ENCODE measurements at regions not wholly inside any gene's neighbourhood (a gene's known extent, or its start where the extent isn't known, plus 50 kb on each side); places are given as distances from the start of the nearest gene placed in this dataset.

GRCh38 chr13:78193846-78194245 is 275.2 kb upstream of the EDNRB start:
- TF ChIP-seq EZH2 (IDR thresholded peaks at IDR 0.05; ENCODE audit: borderline replicate concordance, insufficient read depth, low read depth, low read length, poor library complexity, severe bottlenecking) (no peak), CTCF (IDR thresholded peaks at IDR 0.05) (no peak)

All from B cell (primary cell).